Chondrocyte (in vitro differentiated cells): ENCODE measurements at regions not wholly inside any gene's neighbourhood (a gene's known extent, or its start where the extent isn't known, plus 50 kb on each side); places are given as distances from the start of the nearest gene placed in this dataset.

ENCODE experiments used
- DNase-seq: peaks from one replicate; pipeline ENCODE4 v3.0.0; 2021; ENCODE audit warnings: mixed read lengths, low spot score
- H3K27ac Mint-ChIP-seq: one replicate; pipeline ENCODE4 v1.8.0; 2021; ENCODE audit warnings: mild to moderate bottlenecking, moderate library complexity, mixed read lengths; ENCODE audit not compliant: unreplicated experiment
- H3K27me3 Mint-ChIP-seq: 2 replicates; pipeline ENCODE4 v1.8.0; 2021; ENCODE audit warnings: low read depth, mixed read lengths
- H3K36me3 Mint-ChIP-seq: 2 replicates; pipeline ENCODE4 v1.8.0; 2021; ENCODE audit warnings: low read depth, mixed read lengths
- H3K4me1 Mint-ChIP-seq: 2 replicates; pipeline ENCODE4 v1.8.0; 2021; ENCODE audit warnings: low read depth, mild to moderate bottlenecking, mixed read lengths
- H3K4me3 Mint-ChIP-seq: one replicate; pipeline ENCODE4 v1.8.0; 2021; ENCODE audit warnings: mild to moderate bottlenecking, moderate library complexity, mixed read lengths; ENCODE audit not compliant: unreplicated experiment
- H3K9me3 Mint-ChIP-seq: 2 replicates; pipeline ENCODE4 v1.8.0; 2021; ENCODE audit warnings: low read depth, mixed read lengths
- CTCF ChIP-seq: fragments of 200-600 bp; sonication (generic); IDR thresholded peaks from 2 replicates; pipeline ENCODE4 v1.5.0; 2021; ENCODE audit warnings: antibody characterized with exemption, mild to moderate bottlenecking, moderate library complexity

DNA sequence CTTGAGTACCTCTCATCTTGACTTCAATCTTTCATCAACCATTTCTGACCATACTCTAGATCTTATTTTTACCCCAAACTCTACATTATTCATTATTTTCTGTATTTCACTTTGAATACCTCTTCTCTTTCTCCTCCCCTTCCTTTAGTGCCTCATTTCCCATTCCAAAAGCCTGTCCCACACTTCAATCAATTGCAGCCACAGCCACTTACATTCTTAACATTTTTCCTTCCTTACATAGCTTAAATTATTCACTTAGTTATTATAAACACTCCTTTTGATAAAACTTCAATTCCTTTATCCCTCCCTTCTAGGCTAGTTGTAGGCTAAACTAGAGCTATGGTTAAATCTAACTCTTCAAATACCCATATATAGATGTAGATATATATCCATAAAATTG is 344.0 kb downstream of the PRR16 start:
- Mint-ChIP-seq H3K4me1 (peaks cover 24% of the 10 kb centered on the region), H3K9me3 (peaks cover 13% of the 10 kb centered on the region), H3K27ac (peak overlapping the region; percentile 0), H3K4me3 (no peak overlapping the region), H3K27me3 (peaks cover 4% of the 10 kb centered on the region), H3K36me3 (peaks cover 4% of the 10 kb centered on the region)
- no peak for TF ChIP-seq CTCF
- no peak for DNase-seq

DNA sequence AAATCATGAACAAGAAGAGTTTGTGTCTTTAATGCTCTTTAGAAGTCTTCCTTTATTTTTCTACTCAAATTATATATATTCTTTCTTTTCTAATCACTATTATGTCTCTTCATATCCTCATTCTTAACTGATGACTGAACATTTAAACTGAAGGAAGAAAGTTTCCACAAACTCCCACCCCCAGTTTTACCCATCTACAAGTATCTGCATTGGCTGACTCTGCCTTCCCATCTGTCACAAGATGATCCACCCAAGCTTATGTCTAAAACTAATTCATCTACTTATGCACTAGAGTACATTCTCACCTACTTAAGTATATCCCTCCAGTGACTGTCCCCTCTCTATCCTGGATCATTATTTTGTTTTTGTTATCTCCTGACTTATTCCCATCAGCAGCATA is 344.5 kb downstream of the PRR16 start:
- TF ChIP-seq CTCF, result no peak
- H3K27ac Mint-ChIP-seq, result peak overlapping the region; percentile 38
- H3K27me3 Mint-ChIP-seq, result peaks cover 4% of the 10 kb centered on the region
- H3K4me1 Mint-ChIP-seq, result peaks cover 20% of the 10 kb centered on the region
- H3K9me3 Mint-ChIP-seq, result peaks cover 16% of the 10 kb centered on the region
- no peak for DNase-seq
- H3K4me3 Mint-ChIP-seq, result no peak overlapping the region
- peaks cover 4% of the 10 kb centered on the region for H3K36me3 Mint-ChIP-seq

DNA sequence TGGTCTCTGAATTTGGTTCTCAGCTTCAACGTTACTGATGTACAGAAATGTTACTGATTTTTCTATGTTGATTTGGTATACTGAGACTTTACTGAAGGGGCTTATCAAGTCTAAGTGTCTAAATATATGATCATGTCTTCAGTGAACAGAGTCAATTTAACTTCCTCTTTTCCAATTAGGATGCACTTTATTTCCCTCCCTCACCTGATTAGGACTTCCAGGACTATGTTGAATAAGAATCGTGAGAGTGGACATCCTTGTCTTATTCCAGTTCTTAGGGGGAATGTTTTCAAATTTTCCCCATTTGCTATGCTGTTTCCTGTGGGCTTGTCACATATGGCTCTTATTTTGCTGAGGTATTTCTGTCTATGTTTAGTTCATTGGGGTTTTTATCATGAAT is 349.5 kb downstream of the PRR16 start:
- TF ChIP-seq CTCF, result no peak
- no peak for DNase-seq

DNA sequence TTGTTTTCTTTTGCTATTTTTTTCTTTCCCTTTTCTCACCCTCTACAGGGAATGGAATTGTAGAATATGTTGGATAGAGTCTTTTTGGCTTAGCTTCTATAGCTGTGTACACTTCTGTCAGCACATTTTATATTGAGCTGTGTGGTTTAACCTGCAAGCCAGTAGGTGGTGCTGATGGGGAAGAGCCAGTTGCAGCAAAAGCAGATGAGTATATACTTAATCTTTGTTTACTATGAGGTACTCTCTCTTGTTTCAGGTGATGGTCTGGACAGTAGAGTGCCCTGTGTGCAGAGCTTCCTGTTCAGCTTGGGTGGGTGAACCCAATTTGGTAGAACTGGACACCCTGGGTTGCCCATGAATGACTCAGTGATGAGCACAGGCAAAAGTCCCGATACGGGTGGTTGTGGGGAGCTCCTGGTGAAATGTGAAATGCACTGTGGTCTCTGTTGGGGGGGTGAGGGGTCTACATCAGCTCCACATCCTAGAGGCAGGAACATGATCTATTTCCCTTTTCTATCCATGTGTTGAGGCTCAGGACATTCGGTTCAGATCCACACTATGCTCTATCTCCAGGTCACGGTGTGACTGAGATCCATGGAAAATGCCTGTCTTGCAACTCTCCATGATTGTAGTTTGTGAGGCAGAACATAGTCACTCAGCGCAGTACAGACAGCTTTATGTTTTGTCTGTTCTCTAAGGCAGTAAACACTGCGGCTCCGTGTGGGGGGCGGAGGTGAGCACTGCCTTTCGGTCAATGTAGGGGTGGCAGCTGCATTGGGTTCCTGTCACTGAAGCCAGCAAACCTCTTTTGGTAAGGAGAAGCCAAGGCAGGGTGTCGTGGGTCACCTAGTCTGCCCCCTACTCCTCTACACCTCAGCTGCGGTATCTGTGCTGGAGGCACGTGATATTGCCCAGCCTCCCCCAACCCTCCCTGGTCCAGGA is 353.2 kb downstream of the PRR16 start:
- peak; percentile 73 for TF ChIP-seq CTCF
- no peak for DNase-seq

More for the DNA sequence above, 349.5 kb downstream of the PRR16 start:
- no peak overlapping the region for H3K27ac Mint-ChIP-seq
- H3K36me3 Mint-ChIP-seq, result peaks cover 2% of the 10 kb centered on the region
- H3K4me3 Mint-ChIP-seq, result no peak overlapping the region
- no peaks in the 10 kb centered on the region for H3K27me3 Mint-ChIP-seq
- H3K4me1 Mint-ChIP-seq, result peaks cover 4% of the 10 kb centered on the region
- peaks cover 23% of the 10 kb centered on the region for H3K9me3 Mint-ChIP-seq

GRCh38 chr5:120818128-120818527 is 354.0 kb downstream of the PRR16 start:
- H3K36me3 Mint-ChIP-seq, result no peaks in the 10 kb centered on the region
- TF ChIP-seq CTCF, result peak; percentile 8
- H3K27ac Mint-ChIP-seq, result no peak overlapping the region
- H3K27me3 Mint-ChIP-seq, result peaks cover 2% of the 10 kb centered on the region
- DNase-seq, result no peak
- peaks cover 14% of the 10 kb centered on the region for H3K9me3 Mint-ChIP-seq
- H3K4me1 Mint-ChIP-seq, result no peaks in the 10 kb centered on the region
- no peak overlapping the region for H3K4me3 Mint-ChIP-seq

More for the DNA sequence above, 353.2 kb downstream of the PRR16 start:
- H3K36me3 Mint-ChIP-seq, result peaks cover 2% of the 10 kb centered on the region
- no peaks in the 10 kb centered on the region for H3K4me1 Mint-ChIP-seq
- no peak overlapping the region for H3K27ac Mint-ChIP-seq
- peaks cover 18% of the 10 kb centered on the region for H3K9me3 Mint-ChIP-seq
- H3K4me3 Mint-ChIP-seq, result no peak overlapping the region
- H3K27me3 Mint-ChIP-seq, result peaks cover 2% of the 10 kb centered on the region
